IMR-90 (cell line): ENCODE measurements at regions not wholly inside any gene's neighbourhood (a gene's known extent, or its start where the extent isn't known, plus 50 kb on each side); places are given as distances from the start of the nearest gene placed in this dataset.

ENCODE experiments used
- ATAC-seq: fragments of 200-7000 bp; cut with Tn5 transposase; 2 replicates; pipeline ENCODE4 v1.9.1; 2020; ENCODE audit warnings: low read depth, mild to moderate bottlenecking, moderate library complexity
- BruUV-seq: library from RNA; stranded (reverse); fragments of 400-500 nt; replicated peaks from 2 replicates; lab custom pipeline; 2021; lab: Mats Ljungman, UMichigan
- CTCF ChIA-PET: fragments of 300-600 bp; formaldehyde crosslinking; extraction: SDS; loops from one replicate; lab custom pipeline; 2021; ENCODE audit warnings: antibody characterized with exemption; lab: Yijun Ruan, JAX
- POLR2A ChIA-PET: fragments of 300-600 bp; sonication (Branson Sonifier 250); formaldehyde crosslinking; loops from one replicate; lab custom pipeline; 2022; ENCODE audit warnings: antibody characterized with exemption; ENCODE audit not compliant: unreplicated experiment; lab: Charles Lee
- DNase-seq: peaks from one replicate; pipeline ENCODE4 v3.0.0; 2013
- H2AFZ ChIP-seq: replicated peaks from 2 replicates; pipeline ENCODE3; 2013; ENCODE audit warnings: low read length, mild to moderate bottlenecking; ENCODE audit not compliant: poor library complexity
- H2AK5ac ChIP-seq: 2 replicates; pipeline ENCODE4 v1.6.1; 2013; ENCODE audit warnings: low read depth, low read length, inconsistent platforms
- H2AK9ac ChIP-seq: replicated peaks from 2 replicates; pipeline ENCODE3; 2013; ENCODE audit warnings: mild to moderate bottlenecking, low read depth, low read length, moderate library complexity; ENCODE audit not compliant: poor library complexity
- H2BK120ac ChIP-seq: 2 replicates; pipeline ENCODE4 v1.6.1; 2013; ENCODE audit warnings: low read depth, low read length, inconsistent platforms
- H2BK15ac ChIP-seq: 3 replicates; pipeline ENCODE4 v1.6.1; 2013; ENCODE audit warnings: low read depth, low read length, inconsistent platforms
- H2BK20ac ChIP-seq: 2 replicates; pipeline ENCODE4 v1.6.1; 2013; ENCODE audit warnings: low read depth, mild to moderate bottlenecking, inconsistent platforms, low read length, moderate library complexity
- H2BK5ac ChIP-seq: 2 replicates; pipeline ENCODE4 v1.6.1; 2013; ENCODE audit warnings: mild to moderate bottlenecking, low read depth, low read length, inconsistent platforms; ENCODE audit not compliant: poor library complexity, severe bottlenecking
- H3K14ac ChIP-seq: replicated peaks from 2 replicates; pipeline ENCODE4 v1.6.1; 2013; ENCODE audit warnings: low read depth, low read length, inconsistent platforms
- H3K18ac ChIP-seq: 2 replicates; pipeline ENCODE4 v1.6.1; 2013; ENCODE audit warnings: low read depth, low read length, control low read depth
- H3K23ac ChIP-seq: 2 replicates; pipeline ENCODE4 v1.6.1; 2013; ENCODE audit warnings: low read depth, low read length, inconsistent platforms
- H3K27ac ChIP-seq: 2 replicates; pipeline ENCODE4 v1.5.1; 2013; ENCODE audit warnings: mild to moderate bottlenecking, control low read depth, low read length; ENCODE audit not compliant: insufficient read depth
- H3K27me3 ChIP-seq: 2 replicates; pipeline ENCODE4 v1.6.1; 2013; ENCODE audit warnings: low read length; ENCODE audit not compliant: control insufficient read depth, insufficient read depth
- H3K36me3 ChIP-seq: 2 replicates; pipeline ENCODE4 v1.6.1; 2013; ENCODE audit warnings: low read length, mixed read lengths; ENCODE audit not compliant: control insufficient read depth, insufficient read depth
- H3K4ac ChIP-seq: 2 replicates; pipeline ENCODE4 v1.6.1; 2013; ENCODE audit warnings: low read depth, low read length, inconsistent platforms
- H3K4me1 ChIP-seq: 2 replicates; pipeline ENCODE4 v1.6.1; 2013; ENCODE audit warnings: low read length, mixed read lengths; ENCODE audit not compliant: control insufficient read depth, insufficient read depth
- H3K4me2 ChIP-seq: 2 replicates; pipeline ENCODE4 v1.6.1; 2013; ENCODE audit warnings: low read depth, mild to moderate bottlenecking, control low read depth, low read length, moderate library complexity
- H3K4me3 ChIP-seq: 2 replicates; pipeline ENCODE4 v1.5.1; 2013; ENCODE audit warnings: low read depth, mild to moderate bottlenecking, control low read depth, low read length, moderate library complexity; ENCODE audit not compliant: insufficient read depth
- H3K56ac ChIP-seq: 2 replicates; pipeline ENCODE4 v1.6.1; 2013; ENCODE audit warnings: low read length, inconsistent platforms; ENCODE audit not compliant: insufficient read depth; ENCODE audit errors: extremely low read depth
- H3K79me1 ChIP-seq, 2 experiments: 2 replicates each; pipeline ENCODE4 v1.6.1; 2013; ENCODE audit warnings: low read length in 2 of 2, inconsistent platforms in 1 of 2, low read depth in 1 of 2
- H3K9ac ChIP-seq: 2 replicates; pipeline ENCODE4 v1.6.1; 2013; ENCODE audit warnings: low read depth, low read length, control low read depth
- H3K9me1 ChIP-seq: 2 replicates; pipeline ENCODE4 v1.6.1; 2013; ENCODE audit warnings: low read length, inconsistent platforms; ENCODE audit not compliant: insufficient read depth
- H3K9me3 ChIP-seq: 2 replicates; pipeline ENCODE4 v1.6.1; 2013; ENCODE audit warnings: low read length; ENCODE audit not compliant: control insufficient read depth, insufficient read depth
- H4K20me1 ChIP-seq: 2 replicates; pipeline ENCODE4 v1.6.1; 2013; ENCODE audit warnings: low read length, inconsistent platforms; ENCODE audit not compliant: insufficient read depth
- H4K5ac ChIP-seq: 2 replicates; pipeline ENCODE4 v1.6.1; 2013; ENCODE audit warnings: mild to moderate bottlenecking, low read depth, low read length, control low read depth
- H4K8ac ChIP-seq, 2 experiments: 2 replicates each; pipeline ENCODE4 v1.6.1; 2013; ENCODE audit warnings: low read depth in 2 of 2, low read length in 2 of 2, control low read depth in 1 of 2, inconsistent platforms in 1 of 2
- H4K91ac ChIP-seq: 2 replicates; pipeline ENCODE4 v1.6.1; 2013; ENCODE audit warnings: low read depth, low read length, inconsistent platforms; ENCODE audit not compliant: insufficient read depth
- BHLHE40 ChIP-seq: fragments of 150-350 bp; IDR thresholded peaks from 2 replicates; pipeline ENCODE4 v1.6.1; 2016; ENCODE audit warnings: mild to moderate bottlenecking, low read depth, low read length
- CEBPB ChIP-seq: IDR thresholded peaks from 2 replicates; pipeline ENCODE4 v1.6.1; 2012; ENCODE audit warnings: low read depth, low read length, improper control_type of control experiment
- CHD1 ChIP-seq: IDR thresholded peaks from 2 replicates; pipeline ENCODE4 v1.6.1; 2012; ENCODE audit warnings: low read depth, low read length, improper control_type of control experiment
- CTCF ChIP-seq: conservative IDR thresholded peaks from 2 replicates; pipeline ENCODE4 v1.5.1; 2012; ENCODE audit warnings: mild to moderate bottlenecking, low read depth, low read length, improper control_type of control experiment
- ELK1 ChIP-seq: fragments of 150-350 bp; IDR thresholded peaks from 2 replicates; pipeline ENCODE4 v1.6.1; 2016; ENCODE audit warnings: low read depth, mild to moderate bottlenecking, low read length, moderate library complexity, borderline replicate concordance
- FOS ChIP-seq: fragments of 150-350 bp; IDR thresholded peaks from 2 replicates; pipeline ENCODE4 v1.6.1; 2016; ENCODE audit warnings: low read depth, low read length
- MAFK ChIP-seq: IDR thresholded peaks from 2 replicates; pipeline ENCODE4 v1.6.1; 2012; ENCODE audit warnings: low read depth, low read length, improper control_type of control experiment
- MAZ ChIP-seq: IDR thresholded peaks from 2 replicates; pipeline ENCODE4 v1.6.1; 2012; ENCODE audit warnings: low read depth, mild to moderate bottlenecking, low read length, improper control_type of control experiment, moderate library complexity, borderline replicate concordance
- MXI1 ChIP-seq: IDR thresholded peaks from 2 replicates; pipeline ENCODE4 v1.6.1; 2012; ENCODE audit warnings: low read depth, mild to moderate bottlenecking, low read length, moderate library complexity, borderline replicate concordance
- NFE2L2 ChIP-seq: fragments of 150-350 bp; IDR thresholded peaks from 2 replicates; pipeline ENCODE4 v1.6.1; 2016; ENCODE audit warnings: low read depth, mild to moderate bottlenecking, low read length
- POLR2A ChIP-seq: IDR thresholded peaks from 2 replicates; pipeline ENCODE4 v1.6.1; 2012; ENCODE audit warnings: mild to moderate bottlenecking, low read depth, low read length
- RAD21 ChIP-seq: IDR thresholded peaks from 2 replicates; pipeline ENCODE4 v1.6.1; 2012; ENCODE audit warnings: low read length, improper control_type of control experiment
- RCOR1 ChIP-seq: IDR thresholded peaks from 2 replicates; pipeline ENCODE4 v1.6.1; 2012; ENCODE audit warnings: mild to moderate bottlenecking, low read length, improper control_type of control experiment; ENCODE audit not compliant: insufficient replicate concordance
- RFX5 ChIP-seq: IDR thresholded peaks from 2 replicates; pipeline ENCODE4 v1.8.0; 2012; ENCODE audit warnings: low read depth, mild to moderate bottlenecking, low read length, moderate library complexity
- SMC3 ChIP-seq: fragments of 150-350 bp; IDR thresholded peaks from 2 replicates; pipeline ENCODE4 v1.6.1; 2016; ENCODE audit warnings: low read depth, mild to moderate bottlenecking, antibody characterized with exemption, low read length, moderate library complexity
- USF2 ChIP-seq: fragments of 150-350 bp; IDR thresholded peaks from 2 replicates; pipeline ENCODE4 v1.6.1; 2017; ENCODE audit warnings: mild to moderate bottlenecking, antibody characterized with exemption, low read length, low read depth
- WGBS, 2 experiments: methylation state at CpG; one replicate each; pipeline versions ENCODE4 v1.1.5 to v1.1.7; 2013; ENCODE audit warnings: missing lambda C conversion rate in 2 of 2; ENCODE audit not compliant: insufficient read length in 1 of 2; ENCODE audit errors: extremely low coverage in 2 of 2; 5-methylcytosine and 5-hydroxymethylcytosine counted together
- dilution Hi-C: fragments of 300-500 bp; cut with HindIII; formaldehyde crosslinking; loops from one replicate; pipeline ENCODE4 v1.14.3; 2018; ENCODE audit warnings: low sequenced_read_pairs; ENCODE audit not compliant: unreplicated experiment
- in situ Hi-C: fragments of 300-500 bp; cut with MboI; formaldehyde crosslinking; loops from 3 replicates; pipeline ENCODE4 v1.14.3; 2019; ENCODE audit warnings: low sequenced_read_pairs, inconsistent platforms, mixed read lengths
- intact Hi-C: fragments of 100-400 bp; cut with micrococcal nuclease; formaldehyde crosslinking; loops from 2 replicates; pipeline ENCODE4 v1.10.0; 2022

GRCh38 chr7:50856231-50856630, 73.5 kb upstream of the GRB10 start:
- Histone ChIP-seq H3K36me3 (no peaks in the 10 kb centered on the region), H3K4me2 (no peak overlapping the region), H3K9ac (no peak overlapping the region), H3K27me3 (peaks cover 70% of the 10 kb centered on the region), H2BK15ac (no peak overlapping the region), H2BK5ac (no peak overlapping the region), H3K18ac (no peak overlapping the region), H4K20me1 (no peaks in the 10 kb centered on the region), H3K9me1 (no peaks in the 10 kb centered on the region), H3K4ac (no peak overlapping the region), H3K23ac (no peak overlapping the region), H3K79me1 (no peaks in the 10 kb centered on the region), H2BK120ac (no peak overlapping the region), H3K4me3 (no peak overlapping the region), H2AFZ (no peak overlapping the region), H4K5ac (no peak overlapping the region), H3K56ac (no peak overlapping the region), H3K9me3 (no peaks in the 10 kb centered on the region), H3K27ac (no peak overlapping the region), H4K8ac (no peak overlapping the region), H3K4me1 (no peaks in the 10 kb centered on the region), H3K14ac (no peak overlapping the region), H4K91ac (no peak overlapping the region), H2BK20ac (no peak overlapping the region), H2AK9ac (no peak overlapping the region), H2AK5ac (no peak overlapping the region)
- TF ChIP-seq BHLHE40 (no peak), MXI1 (no peak), FOS (no peak), RFX5 (no peak), CTCF (no peak), MAZ (no peak), RAD21 (no peak), POLR2A (no peak), USF2 (no peak), ELK1 (no peak), MAFK (no peak), CHD1 (no peak), NFE2L2 (no peak), RCOR1 (no peak), CEBPB (no peak), SMC3 (no peak)
- BruUV-seq = no TSS peak
- ChIA-PET POLR2A (no interaction called here), CTCF (no interaction called here)
- intact Hi-C loops (no loop called here), in situ Hi-C loops (no loop called here), dilution Hi-C loops (no loop called here)
- no peak for DNase-seq
- ATAC-seq = no peak
- 100% methylated on average over 2 of the region's 4 CpGs; no CpG with 5 or more reads in 1 of the 2 experiments for WGBS, 2 experiments
